ENCODE measurements at regions not wholly inside any gene's neighbourhood (a gene's known extent, or its start where the extent isn't known, plus 50 kb on each side); places are given as distances from the start of the nearest gene placed in this dataset.

DNA sequence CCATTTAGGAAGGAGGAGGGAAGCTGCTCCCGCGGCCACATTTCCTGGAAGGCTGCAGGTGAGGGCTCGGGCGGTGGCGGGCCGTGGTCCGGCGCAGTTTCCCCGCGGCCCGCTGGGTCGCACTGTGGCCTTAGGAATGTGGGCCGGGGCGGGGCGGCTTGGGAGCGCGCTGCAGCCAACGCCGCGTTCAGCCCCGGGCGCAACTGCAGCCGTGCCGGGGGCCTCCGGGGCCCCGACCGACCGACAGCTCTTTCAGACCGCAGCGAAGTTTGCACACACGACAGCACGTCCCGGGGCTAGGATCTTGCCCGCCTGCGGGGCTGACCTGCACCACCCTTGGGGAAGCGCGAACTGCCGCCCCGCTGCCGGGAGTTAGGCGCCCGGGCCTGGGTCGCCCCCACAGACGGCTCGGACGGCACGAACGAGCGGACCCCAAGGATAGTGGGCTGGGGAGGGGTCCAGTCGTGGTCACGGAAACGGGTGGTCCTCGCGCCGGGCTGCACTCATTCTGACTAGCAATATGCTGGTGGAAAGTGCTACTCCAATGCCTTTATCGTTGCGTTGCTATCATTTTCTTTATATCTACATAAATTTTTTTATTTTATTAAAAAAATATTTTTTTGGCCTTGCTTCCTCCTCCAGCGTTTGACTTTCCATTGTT lies 69.9 kb upstream of the DLX2 start:
- Histone ChIP-seq H3K4me3 (peak overlapping the region; percentile 47 to 66 (median 50)), H3K36me3 (no peaks in the 10 kb centered on the region), H3K9me3 (peaks cover 0 to 5% (median 0%) of the 10 kb centered on the region in 8 donors), H3K27me3 (replicated peaks in 1 of 7) (peaks cover 0 to 31% (median 5%) of the 10 kb centered on the region in 7 donors), H3K4me1 (peaks cover 0 to 19% (median 12%) of the 10 kb centered on the region in 6 donors), H3K27ac (peak overlapping the region in 4 of 8 donors; percentile 15 to 65 (median 33))
- peak; percentile 92 for DNase-seq
- WGBS, 5 donors, result 1 to 4% (median 1%) methylated on average over 41 to 58 of the region's 58 CpGs
- intact Hi-C loops (cut with DNase I; ENCODE audit: low total_unique reads), result loop anchor here (2.0 kb wide), 1 partner anchor 290 kb away; no protein-coding TSS in a partner anchor
- TF ChIP-seq, protein P1, sequence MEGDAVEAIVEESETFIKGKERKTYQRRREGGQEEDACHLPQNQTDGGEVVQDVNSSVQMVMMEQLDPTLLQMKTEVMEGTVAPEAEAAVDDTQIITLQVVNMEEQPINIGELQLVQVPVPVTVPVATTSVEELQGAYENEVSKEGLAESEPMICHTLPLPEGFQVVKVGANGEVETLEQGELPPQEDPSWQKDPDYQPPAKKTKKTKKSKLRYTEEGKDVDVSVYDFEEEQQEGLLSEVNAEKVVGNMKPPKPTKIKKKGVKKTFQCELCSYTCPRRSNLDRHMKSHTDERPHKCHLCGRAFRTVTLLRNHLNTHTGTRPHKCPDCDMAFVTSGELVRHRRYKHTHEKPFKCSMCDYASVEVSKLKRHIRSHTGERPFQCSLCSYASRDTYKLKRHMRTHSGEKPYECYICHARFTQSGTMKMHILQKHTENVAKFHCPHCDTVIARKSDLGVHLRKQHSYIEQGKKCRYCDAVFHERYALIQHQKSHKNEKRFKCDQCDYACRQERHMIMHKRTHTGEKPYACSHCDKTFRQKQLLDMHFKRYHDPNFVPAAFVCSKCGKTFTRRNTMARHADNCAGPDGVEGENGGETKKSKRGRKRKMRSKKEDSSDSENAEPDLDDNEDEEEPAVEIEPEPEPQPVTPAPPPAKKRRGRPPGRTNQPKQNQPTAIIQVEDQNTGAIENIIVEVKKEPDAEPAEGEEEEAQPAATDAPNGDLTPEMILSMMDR (IDR thresholded peaks at IDR 0.05 in 8 of 11, conservative IDR thresholded peaks at IDR 0.05 in 3 of 11), result peak; percentile 75 to 86 (median 79)
- peak; percentile 14 to 72 (median 47) for TF ChIP-seq POLR2AphosphoS5 (IDR thresholded peaks at IDR 0.05)
- no peak for TF ChIP-seq POLR2A (IDR thresholded peaks at IDR 0.05)

DNA sequence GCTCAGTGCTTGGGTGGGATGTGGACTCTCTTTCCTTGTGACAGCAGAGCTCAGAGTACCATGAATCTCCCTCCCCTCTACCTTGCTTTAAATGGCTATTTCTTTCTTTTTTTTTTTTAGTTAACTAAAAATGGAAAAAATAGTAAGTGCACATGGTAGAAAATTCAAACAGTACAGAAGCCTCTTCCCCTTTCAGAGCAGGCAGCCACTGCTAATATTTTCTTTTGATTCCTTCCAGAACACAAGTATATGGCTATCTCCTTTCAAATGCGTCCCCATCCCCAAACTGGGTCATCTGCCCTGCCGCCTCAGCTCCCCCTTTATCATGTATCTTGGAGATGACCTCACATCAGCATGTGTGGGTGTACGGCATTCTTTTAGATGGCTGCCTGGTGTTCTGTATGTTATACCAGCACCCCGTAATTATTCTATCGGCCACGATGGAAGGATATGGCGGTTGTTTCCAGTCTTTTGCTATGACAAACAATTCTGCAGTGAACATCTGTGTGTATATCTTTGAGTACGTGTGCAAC lies 70.5 kb upstream of the DLX2 start:
- Histone ChIP-seq H3K4me1 (peaks cover 0 to 20% (median 13%) of the 10 kb centered on the region in 6 donors), H3K36me3 (no peaks in the 10 kb centered on the region), H3K9me3 (peaks cover 0 to 5% (median 0%) of the 10 kb centered on the region in 8 donors), H3K4me3 (peak overlapping the region in 7 of 8 donors; percentile 47 to 66 (median 50)), H3K27me3 (replicated peaks in 1 of 7) (peaks cover 0 to 31% (median 5%) of the 10 kb centered on the region in 7 donors), H3K27ac (no peak overlapping the region)
- TF ChIP-seq POLR2A (IDR thresholded peaks at IDR 0.05) (no peak), POLR2AphosphoS5 (IDR thresholded peaks at IDR 0.05) (no peak)
- TF ChIP-seq, protein P1 (IDR thresholded peaks at IDR 0.05 in 8 of 11, conservative IDR thresholded peaks at IDR 0.05 in 3 of 11), result no peak
- intact Hi-C loops (cut with DNase I; ENCODE audit: low total_unique reads), result loop anchor here (2.0 kb wide), 1 partner anchor 290 kb away; no protein-coding TSS in a partner anchor
- 89 to 94% (median 94%) methylated on average over 8 of the region's 8 CpGs for WGBS, 5 donors
- no peak for DNase-seq

- WGBS, 5 donors, result 61 to 80% (median 71%) methylated on average over 3 of the region's 3 CpGs
- Histone ChIP-seq H3K4me1 (peaks cover 0 to 27% (median 14%) of the 10 kb centered on the region in 6 donors), H3K9me3 (peaks cover 0 to 5% (median 0%) of the 10 kb centered on the region in 8 donors), H3K27ac (peak overlapping the region in 7 of 8 donors; percentile 4 to 61 (median 45)), H3K27me3 (replicated peaks in 1 of 7) (peaks cover 0 to 19% (median 4%) of the 10 kb centered on the region in 7 donors), H3K36me3 (no peaks in the 10 kb centered on the region), H3K4me3 (no peak overlapping the region)
- intact Hi-C loops (cut with DNase I; ENCODE audit: low total_unique reads), result no loop called here
- DNase-seq, result no peak
- TF ChIP-seq POLR2AphosphoS5 (IDR thresholded peaks at IDR 0.05) (no peak), POLR2A (IDR thresholded peaks at IDR 0.05) (no peak)
Measured at GRCh38 chr2:172177581-172177980, 74.9 kb upstream of the DLX2 start.

- intact Hi-C loops (cut with DNase I; ENCODE audit: low total_unique reads), result no loop called here
- Histone ChIP-seq H3K36me3 (no peaks in the 10 kb centered on the region), H3K4me3 (no peak overlapping the region), H3K4me1 (peaks cover 0 to 23% (median 10%) of the 10 kb centered on the region in 6 donors), H3K9me3 (peaks cover 0 to 5% (median 0%) of the 10 kb centered on the region in 8 donors), H3K27me3 (replicated peaks in 1 of 7) (peaks cover 0 to 14% (median under 1%) of the 10 kb centered on the region in 7 donors), H3K27ac (peak overlapping the region in 7 of 8 donors; percentile 4 to 61 (median 45))
- TF ChIP-seq, protein P1 (IDR thresholded peaks at IDR 0.05 in 8 of 11, conservative IDR thresholded peaks at IDR 0.05 in 3 of 11), result no peak
- TF ChIP-seq POLR2A (IDR thresholded peaks at IDR 0.05), result no peak
- DNase-seq, result no peak
- WGBS, 5 donors, result 68 to 81% (median 76%) methylated on average over 1 of the region's 1 CpG
Measured at GRCh38 chr2:172177996-172178395, 75.3 kb upstream of the DLX2 start.

All from spleen (tissue), 11 donors.